ENCODE measurements at regions not wholly inside any gene's neighbourhood (a gene's known extent, or its start where the extent isn't known, plus 50 kb on each side); places are given as distances from the start of the nearest gene placed in this dataset.
A peak's percentile ranks its signal among the peaks of the same experiment; 100 is the strongest.

DNA sequence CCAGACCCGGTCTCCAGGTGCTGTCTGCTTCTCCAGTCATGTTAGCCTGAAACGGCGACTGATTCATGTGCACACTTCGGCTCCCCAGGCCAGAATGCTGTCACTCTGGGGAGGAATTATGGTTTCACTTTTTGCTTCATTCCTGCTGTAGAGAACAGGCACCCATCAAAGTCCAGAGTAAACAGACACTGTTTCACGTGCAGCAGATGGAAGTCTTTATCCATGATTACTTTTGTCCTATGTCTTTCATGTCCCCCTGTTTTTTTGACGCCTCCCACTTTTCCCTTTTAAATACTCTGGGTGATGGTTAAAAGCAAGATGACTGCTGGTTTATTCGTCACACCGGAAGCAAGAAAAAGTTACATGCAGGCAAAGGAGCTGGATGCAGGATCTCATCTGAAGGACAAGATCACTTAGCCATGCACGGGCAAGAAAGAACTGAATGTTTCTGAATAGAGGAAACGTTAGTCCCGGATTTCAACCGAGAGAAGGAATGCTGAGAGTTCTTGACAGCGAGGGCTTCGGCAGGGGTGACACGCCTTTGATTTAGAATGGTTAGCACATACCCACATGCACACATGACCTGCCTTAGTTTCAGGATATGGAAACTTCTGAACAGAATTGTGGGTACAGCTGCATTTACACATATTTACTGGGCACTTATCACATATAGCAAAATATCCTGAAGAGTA lies 250.0 kb upstream of the KLF6 start:
- H3K9me3 Mint-ChIP-seq (ENCODE audit: low read depth, unreplicated experiment) = no peaks in the 10 kb centered on the region
- CTCF ChIA-PET = no interaction called here
- intact Hi-C loops (cut with micrococcal nuclease; ENCODE audit: unreplicated experiment) = no loop called here
- H3K4me3 Mint-ChIP-seq (ENCODE audit: low read depth, unreplicated experiment) = peak overlapping the region; percentile 54
- H3K27me3 Mint-ChIP-seq (ENCODE audit: unreplicated experiment) = no peaks in the 10 kb centered on the region
- H3K36me3 Mint-ChIP-seq (ENCODE audit: insufficient read depth, unreplicated experiment) = no peaks in the 10 kb centered on the region
- TF ChIP-seq, protein P1, sequence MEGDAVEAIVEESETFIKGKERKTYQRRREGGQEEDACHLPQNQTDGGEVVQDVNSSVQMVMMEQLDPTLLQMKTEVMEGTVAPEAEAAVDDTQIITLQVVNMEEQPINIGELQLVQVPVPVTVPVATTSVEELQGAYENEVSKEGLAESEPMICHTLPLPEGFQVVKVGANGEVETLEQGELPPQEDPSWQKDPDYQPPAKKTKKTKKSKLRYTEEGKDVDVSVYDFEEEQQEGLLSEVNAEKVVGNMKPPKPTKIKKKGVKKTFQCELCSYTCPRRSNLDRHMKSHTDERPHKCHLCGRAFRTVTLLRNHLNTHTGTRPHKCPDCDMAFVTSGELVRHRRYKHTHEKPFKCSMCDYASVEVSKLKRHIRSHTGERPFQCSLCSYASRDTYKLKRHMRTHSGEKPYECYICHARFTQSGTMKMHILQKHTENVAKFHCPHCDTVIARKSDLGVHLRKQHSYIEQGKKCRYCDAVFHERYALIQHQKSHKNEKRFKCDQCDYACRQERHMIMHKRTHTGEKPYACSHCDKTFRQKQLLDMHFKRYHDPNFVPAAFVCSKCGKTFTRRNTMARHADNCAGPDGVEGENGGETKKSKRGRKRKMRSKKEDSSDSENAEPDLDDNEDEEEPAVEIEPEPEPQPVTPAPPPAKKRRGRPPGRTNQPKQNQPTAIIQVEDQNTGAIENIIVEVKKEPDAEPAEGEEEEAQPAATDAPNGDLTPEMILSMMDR (IDR thresholded peaks at IDR 0.05; ENCODE audit: unreplicated experiment) = no peak
- no TSS peak for BruUV-seq (replicated peaks)
- peak; percentile 2 for DNase-seq
- peak overlapping the region; percentile 39 for H3K27ac Mint-ChIP-seq (ENCODE audit: unreplicated experiment)
- peaks cover 9% of the 10 kb centered on the region for H3K4me1 Mint-ChIP-seq (ENCODE audit: low read depth, unreplicated experiment)

DNA sequence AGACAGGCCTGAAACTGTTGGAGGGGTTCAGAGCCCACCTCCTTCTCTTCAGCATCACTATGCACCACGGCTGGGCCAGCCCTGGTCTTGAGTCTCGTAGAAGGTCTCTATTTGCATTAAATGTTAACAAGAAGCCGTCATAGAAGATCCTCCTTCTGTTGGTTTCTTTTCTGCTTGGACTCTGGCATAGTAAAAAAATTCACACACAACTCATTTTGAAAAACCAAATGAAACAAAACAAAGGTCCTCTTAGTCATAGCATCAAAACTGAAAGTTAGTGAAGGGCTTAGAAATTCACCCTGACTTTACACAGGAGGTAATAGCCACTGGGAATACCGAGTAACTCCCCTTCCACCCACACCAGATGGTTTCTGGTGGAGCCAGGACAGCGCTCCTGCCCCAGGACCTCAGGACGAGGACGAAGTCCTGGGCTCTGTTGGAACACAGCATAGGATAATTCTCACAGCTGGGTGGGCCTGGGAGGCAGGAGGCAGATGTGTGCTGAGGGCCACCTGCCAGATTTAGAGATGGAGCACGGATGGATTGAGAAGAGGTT lies 248.4 kb upstream of the KLF6 start:
- Mint-ChIP-seq H3K27ac (ENCODE audit: unreplicated experiment) (no peak overlapping the region), H3K36me3 (ENCODE audit: insufficient read depth, unreplicated experiment) (no peaks in the 10 kb centered on the region), H3K4me1 (ENCODE audit: low read depth, unreplicated experiment) (peaks cover 9% of the 10 kb centered on the region), H3K4me3 (ENCODE audit: low read depth, unreplicated experiment) (no peak overlapping the region), H3K9me3 (ENCODE audit: low read depth, unreplicated experiment) (no peaks in the 10 kb centered on the region), H3K27me3 (ENCODE audit: unreplicated experiment) (no peaks in the 10 kb centered on the region)
- intact Hi-C loops (cut with micrococcal nuclease; ENCODE audit: unreplicated experiment) = no loop called here
- CTCF ChIA-PET = no interaction called here
- BruUV-seq (replicated peaks) = no TSS peak
- no peak for DNase-seq
- TF ChIP-seq, protein P1 (IDR thresholded peaks at IDR 0.05; ENCODE audit: unreplicated experiment) = no peak

DNA sequence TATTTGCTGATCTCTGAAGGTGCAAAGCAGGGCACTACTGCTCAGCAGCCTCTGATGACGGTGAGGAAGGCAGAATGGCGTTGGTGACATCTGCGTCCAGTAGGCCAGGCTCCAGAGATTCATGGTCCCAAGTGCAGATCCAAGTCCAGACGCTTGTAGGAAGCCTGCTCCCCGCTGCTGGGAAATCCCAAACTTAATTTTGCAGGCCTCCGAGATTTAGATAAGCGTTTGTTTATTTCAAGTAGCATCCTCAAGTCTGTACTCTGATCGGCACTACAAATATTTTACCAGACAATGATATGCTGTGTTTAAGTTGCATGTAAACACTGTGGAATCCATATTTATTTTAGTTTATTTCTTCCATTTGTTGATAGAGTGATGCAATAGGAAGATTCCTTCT lies 244.9 kb upstream of the KLF6 start:
- Mint-ChIP-seq H3K4me3 (ENCODE audit: low read depth, unreplicated experiment) (no peak overlapping the region), H3K9me3 (ENCODE audit: low read depth, unreplicated experiment) (no peaks in the 10 kb centered on the region), H3K27me3 (ENCODE audit: unreplicated experiment) (no peaks in the 10 kb centered on the region), H3K27ac (ENCODE audit: unreplicated experiment) (no peak overlapping the region), H3K36me3 (ENCODE audit: insufficient read depth, unreplicated experiment) (no peaks in the 10 kb centered on the region), H3K4me1 (ENCODE audit: low read depth, unreplicated experiment) (peaks cover 2% of the 10 kb centered on the region)
- intact Hi-C loops (cut with micrococcal nuclease; ENCODE audit: unreplicated experiment) = no loop called here
- CTCF ChIA-PET = no interaction called here
- TF ChIP-seq, protein P1 (IDR thresholded peaks at IDR 0.05; ENCODE audit: unreplicated experiment) = no peak
- no peak for DNase-seq
- no TSS peak for BruUV-seq (replicated peaks)

DNA sequence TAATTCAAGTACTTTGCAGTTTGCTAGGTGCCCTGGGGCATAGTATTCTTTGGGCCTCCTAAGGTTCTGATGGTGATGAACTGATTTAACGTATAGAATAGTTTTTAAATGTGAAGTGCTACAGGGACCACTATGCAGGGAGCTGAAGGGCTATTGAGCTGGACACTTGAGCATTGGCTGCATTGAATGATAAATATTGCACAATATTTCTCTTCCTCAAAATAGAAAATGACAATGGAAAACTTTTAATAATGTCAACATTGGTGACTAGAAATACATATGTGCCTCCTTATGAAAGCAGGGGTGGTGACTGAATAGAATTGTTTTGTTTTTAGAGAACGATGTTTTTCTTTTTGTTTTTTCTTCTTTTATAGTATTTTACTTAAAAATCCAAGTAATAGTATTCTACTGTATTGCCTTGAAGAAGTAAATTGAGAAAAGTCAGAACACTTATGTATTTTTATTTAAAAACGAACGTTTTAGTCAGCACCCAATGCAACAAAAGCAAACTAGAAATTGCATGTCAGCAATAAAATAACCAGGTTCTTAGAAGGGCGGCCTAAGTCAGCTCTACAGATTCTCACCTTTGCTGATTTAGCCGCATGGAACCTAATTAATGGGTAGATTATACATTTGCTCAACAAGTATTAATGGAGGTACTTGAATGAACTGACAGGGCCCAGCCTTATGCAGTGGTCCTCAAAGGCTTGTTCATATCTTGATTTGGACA lies 244.0 kb upstream of the KLF6 start:
- H3K4me1 Mint-ChIP-seq (ENCODE audit: low read depth, unreplicated experiment) = no peaks in the 10 kb centered on the region
- intact Hi-C loops (cut with micrococcal nuclease; ENCODE audit: unreplicated experiment) = no loop called here
- TF ChIP-seq, protein P1 (IDR thresholded peaks at IDR 0.05; ENCODE audit: unreplicated experiment) = no peak
- no peaks in the 10 kb centered on the region for H3K27me3 Mint-ChIP-seq (ENCODE audit: unreplicated experiment)
- CTCF ChIA-PET = interaction anchor here (0.6 kb wide), 2 partner anchors 139 to 557 kb away, joined by 3 read pairs; no protein-coding TSS in a partner anchor
- no peak for DNase-seq
- no peak overlapping the region for H3K27ac Mint-ChIP-seq (ENCODE audit: unreplicated experiment)
- H3K9me3 Mint-ChIP-seq (ENCODE audit: low read depth, unreplicated experiment) = no peaks in the 10 kb centered on the region
- BruUV-seq (replicated peaks) = no TSS peak
- no peaks in the 10 kb centered on the region for H3K36me3 Mint-ChIP-seq (ENCODE audit: insufficient read depth, unreplicated experiment)
- no peak overlapping the region for H3K4me3 Mint-ChIP-seq (ENCODE audit: low read depth, unreplicated experiment)

Measured in Calu3 (cell line).